Suprapubic skin (tissue), 4 donors: ENCODE measurements at regions not wholly inside any gene's neighbourhood (a gene's known extent, or its start where the extent isn't known, plus 50 kb on each side); places are given as distances from the start of the nearest gene placed in this dataset.

Experiments
- CTCF ChIP-seq, 2 donors: fragments of 200-600 bp in 1 of 2; fragments of 450-650 bp in 1 of 2; sonication (generic) in 1 of 2; IDR thresholded peaks; one replicate each; pipeline ENCODE4 v1.5.1; 2016 to 2019; ENCODE audit warnings: antibody characterized with exemption in 2 of 2, mild to moderate bottlenecking in 1 of 2, moderate library complexity in 1 of 2
- EP300 ChIP-seq: sonication (generic); formaldehyde crosslinking; IDR thresholded peaks from one replicate; pipeline ENCODE4 v1.6.1; 2017; ENCODE audit warnings: antibody characterized with exemption
- POLR2AphosphoS5 ChIP-seq, 3 donors: sonication (generic); formaldehyde crosslinking; IDR thresholded peaks; one replicate each; pipeline ENCODE4 v1.6.1; 2017; ENCODE audit warnings: antibody characterized with exemption in 3 of 3

DNA sequence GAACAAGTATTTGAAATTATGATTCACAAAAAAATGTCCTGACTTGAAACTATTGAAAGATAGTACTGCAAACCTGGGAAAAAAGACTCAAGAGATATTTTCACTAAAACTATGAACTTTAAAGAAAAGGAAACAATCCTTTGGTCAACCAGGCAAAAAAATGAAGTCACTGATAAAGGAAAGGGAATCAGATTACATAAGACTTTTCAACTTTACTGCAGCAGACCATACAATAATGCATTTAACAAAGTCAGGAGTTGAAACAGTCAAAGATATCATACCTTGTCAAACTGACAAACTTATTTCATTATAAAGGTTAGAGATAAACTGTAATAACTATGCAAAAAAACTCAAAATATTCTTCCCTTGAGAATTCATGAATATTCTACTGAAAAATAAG lies 361.6 kb downstream of the DLEU7 start:
- no peak for TF ChIP-seq POLR2AphosphoS5 (IDR thresholded peaks at IDR 0.05)
- TF ChIP-seq CTCF (IDR thresholded peaks at IDR 0.05) = no peak
- no peak for TF ChIP-seq EP300
